HG03025 (cell line): ENCODE measurements at regions not wholly inside any gene's neighbourhood (a gene's known extent, or its start where the extent isn't known, plus 50 kb on each side); places are given as distances from the start of the nearest gene placed in this dataset.
A peak's percentile ranks its signal among the peaks of the same experiment; 100 is the strongest.

Source experiments
- ATAC-seq: cut with Tn5 transposase; IDR thresholded peaks from one replicate; pipeline ENCODE4 v1.9.1; 2021; ENCODE audit warnings: mild to moderate bottlenecking, moderate library complexity; ENCODE audit not compliant: unreplicated experiment, low FRiP score

- ATAC-seq = no peak
Observed at GRCh38 chr20:50284811-50285375, 94.3 kb downstream of the CEBPB start.

DNA sequence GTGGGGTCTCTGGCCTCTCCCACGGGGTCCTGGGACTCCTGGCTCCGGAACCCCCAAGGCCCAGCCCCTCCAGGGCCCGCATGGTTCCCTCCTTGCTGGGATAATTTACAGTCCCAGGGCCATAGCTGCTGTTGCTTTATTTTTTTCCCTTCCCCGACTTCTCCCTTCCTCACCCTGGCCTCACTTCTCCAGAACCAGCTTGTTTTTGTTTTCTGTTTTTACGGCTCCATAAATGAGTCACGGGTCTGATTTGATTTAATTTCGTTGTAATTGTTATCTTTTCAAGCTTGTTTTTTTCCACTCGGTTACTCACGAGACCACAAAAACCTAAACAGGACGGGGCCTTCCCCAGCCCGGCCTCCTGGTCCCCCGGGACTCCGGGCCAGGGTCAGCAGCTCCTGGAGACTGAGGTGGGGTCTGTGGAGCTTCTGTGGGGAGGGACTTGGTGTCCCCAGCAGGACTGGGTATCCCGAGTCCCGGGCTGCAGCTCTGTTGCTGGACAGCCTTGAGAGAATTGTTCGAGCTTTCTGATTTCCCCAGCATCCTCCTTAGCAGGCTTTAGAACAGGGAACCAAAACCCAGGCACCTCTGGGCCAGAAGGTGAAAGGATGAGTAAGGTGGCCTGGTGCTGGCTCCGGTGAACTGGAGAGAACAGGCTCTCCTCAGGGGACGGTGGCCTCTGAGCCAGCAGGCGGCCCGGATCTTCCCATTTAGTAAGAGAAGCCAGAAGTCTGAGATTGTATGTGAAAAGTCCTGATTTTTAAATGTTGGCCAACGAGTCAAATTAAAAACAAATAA lies 94.9 kb downstream of the CEBPB start:
- peak; percentile 69 for ATAC-seq

- peak; percentile 44 for ATAC-seq
Observed at GRCh38 chr20:50286174-50286511, 95.5 kb downstream of the CEBPB start.

GRCh38 chr20:50286609-50287008 lies 96.0 kb downstream of the CEBPB start:
- no peak for ATAC-seq

DNA sequence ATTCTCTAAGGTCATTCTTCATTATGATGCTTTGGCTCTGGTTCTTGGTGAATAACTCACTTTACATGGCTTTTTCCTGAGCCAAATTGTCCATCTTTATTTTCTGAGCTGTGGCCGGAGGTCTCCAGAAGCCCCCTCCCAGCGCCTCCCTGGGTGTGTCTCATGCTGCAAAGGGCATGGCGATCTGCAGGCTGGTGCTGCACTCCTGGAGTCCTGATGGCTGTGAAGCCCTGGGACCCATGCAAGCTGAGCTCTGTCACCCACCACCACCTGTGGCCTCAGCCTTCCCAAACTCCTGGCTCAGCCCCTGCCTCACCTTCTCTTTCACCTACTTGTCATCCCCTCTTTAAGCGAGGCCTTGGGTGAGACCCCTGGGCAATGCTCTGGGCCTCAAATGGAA lies 96.9 kb downstream of the CEBPB start:
- ATAC-seq = no peak

GRCh38 chr20:50288128-50288623 lies 97.5 kb downstream of the CEBPB start:
- no peak for ATAC-seq

GRCh38 chr20:50289581-50289980 lies 99.0 kb downstream of the CEBPB start:
- ATAC-seq = no peak

- ATAC-seq = no peak
Observed at GRCh38 chr20:50290112-50290511, 99.5 kb downstream of the CEBPB start.

GRCh38 chr20:50290808-50291207 lies 100.2 kb downstream of the CEBPB start:
- no peak for ATAC-seq

DNA sequence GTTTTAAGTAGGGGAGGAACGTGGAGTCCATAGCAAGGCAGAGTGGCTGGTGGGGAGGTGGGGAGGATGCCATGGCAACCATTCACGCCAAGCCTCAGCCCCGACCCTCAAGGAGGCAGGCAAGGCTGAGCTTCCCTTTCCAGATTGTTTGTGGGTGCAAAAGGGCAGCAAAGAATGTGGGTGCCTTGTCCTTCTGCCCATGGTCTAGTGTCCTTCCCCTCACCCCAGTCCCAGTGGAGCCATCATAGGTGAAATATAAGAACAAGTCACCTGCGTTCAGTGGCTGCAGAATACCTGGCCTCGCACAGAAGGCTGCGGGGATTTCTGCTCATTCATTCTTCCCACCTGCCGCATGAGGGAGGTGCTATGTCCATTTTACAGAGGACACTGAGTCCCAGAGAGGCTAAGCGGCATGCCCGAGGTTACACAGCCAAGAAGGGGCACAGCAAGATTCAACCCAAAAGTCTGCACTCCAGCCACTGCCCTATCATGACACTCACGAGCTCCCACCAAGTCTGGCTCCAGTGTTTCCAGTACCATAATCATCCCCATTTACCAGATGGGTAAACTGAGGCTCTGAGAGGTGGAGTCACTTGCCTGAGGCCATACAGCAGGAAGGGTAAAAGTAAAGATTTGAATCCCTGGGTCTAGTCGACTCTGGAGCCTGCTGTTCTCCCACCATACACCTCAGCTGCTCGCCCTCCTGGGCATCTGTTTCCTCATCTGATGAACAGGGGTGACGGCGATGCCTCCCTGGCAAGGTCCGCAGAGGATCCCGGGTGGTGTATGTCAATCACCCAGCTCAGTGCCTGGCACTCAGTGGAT lies 100.8 kb downstream of the CEBPB start:
- ATAC-seq = no peak

GRCh38 chr20:50292079-50292590 lies 101.5 kb downstream of the CEBPB start:
- no peak for ATAC-seq

DNA sequence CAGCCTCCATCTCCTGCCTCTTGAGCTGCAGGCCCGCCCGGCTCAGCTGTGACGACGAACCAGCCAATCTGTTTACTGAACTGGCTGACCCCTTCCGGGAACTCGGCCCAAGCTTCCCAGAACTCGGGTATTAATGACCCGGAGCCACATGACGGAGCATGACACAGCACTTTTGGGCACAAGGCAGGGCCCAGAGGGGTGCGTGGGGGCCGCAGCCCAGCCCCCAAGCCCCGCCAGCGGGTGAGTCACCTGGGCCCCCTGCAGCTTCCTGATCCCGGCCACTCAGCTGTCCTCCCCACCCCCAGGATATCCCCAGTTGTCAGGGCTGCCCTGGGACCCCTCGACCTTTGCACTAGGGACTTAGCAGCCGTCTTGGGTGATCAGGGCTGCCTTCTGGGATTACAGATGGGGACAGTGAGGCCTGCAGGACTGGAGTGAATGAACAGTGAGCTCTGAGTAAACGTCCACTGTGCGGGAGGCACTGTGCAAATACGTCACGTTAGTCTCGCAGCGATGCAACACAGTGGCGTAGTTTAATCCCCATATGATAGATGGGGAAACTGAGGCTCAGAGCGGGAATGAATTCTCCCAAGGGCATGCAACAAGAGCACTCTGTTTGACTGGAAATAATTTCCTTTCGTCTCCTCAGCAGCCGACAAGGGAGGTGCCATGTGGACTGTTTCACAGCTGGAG lies 102.1 kb downstream of the CEBPB start:
- ATAC-seq = no peak

DNA sequence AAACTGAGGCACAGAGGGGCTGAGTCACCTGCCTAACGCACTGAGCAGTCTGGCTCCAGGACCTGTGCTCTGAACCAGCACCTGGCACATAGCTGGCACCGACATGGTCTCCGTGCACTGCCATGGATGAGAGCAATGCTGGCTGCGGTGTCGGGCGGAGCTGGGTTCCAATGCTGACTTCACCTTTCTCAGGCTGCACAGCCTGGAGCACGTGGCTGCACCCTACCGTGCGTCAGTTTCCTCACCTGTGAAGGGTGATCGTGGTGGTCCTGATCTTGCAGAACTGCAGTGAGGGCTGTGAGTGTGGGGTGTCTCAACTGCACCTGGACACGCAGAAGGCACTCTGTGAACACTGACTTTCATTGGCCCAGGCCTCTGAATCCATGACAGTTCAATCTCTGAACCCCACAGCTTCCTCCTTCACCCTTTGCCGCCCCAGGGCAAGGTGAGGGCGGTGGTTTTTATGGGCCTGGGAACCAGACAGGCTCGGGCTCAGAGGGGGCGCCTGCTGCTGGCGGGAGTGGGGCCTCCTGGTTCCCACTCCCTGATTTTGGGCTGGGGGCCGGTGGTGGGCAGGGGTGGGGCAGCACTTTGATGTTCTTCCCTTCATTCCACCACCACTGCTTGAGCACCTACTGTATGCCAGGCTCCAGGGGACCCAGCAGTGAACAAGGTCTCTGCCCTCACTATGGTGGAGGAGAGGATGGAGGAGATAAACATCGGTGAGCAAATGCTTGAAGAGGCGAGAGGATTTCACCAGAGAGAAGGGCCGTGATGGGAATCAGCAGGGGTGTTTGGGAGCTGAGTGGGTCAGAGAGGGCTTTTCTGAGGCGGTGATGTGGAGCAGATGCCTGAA lies 102.9 kb downstream of the CEBPB start:
- ATAC-seq = no peak

DNA sequence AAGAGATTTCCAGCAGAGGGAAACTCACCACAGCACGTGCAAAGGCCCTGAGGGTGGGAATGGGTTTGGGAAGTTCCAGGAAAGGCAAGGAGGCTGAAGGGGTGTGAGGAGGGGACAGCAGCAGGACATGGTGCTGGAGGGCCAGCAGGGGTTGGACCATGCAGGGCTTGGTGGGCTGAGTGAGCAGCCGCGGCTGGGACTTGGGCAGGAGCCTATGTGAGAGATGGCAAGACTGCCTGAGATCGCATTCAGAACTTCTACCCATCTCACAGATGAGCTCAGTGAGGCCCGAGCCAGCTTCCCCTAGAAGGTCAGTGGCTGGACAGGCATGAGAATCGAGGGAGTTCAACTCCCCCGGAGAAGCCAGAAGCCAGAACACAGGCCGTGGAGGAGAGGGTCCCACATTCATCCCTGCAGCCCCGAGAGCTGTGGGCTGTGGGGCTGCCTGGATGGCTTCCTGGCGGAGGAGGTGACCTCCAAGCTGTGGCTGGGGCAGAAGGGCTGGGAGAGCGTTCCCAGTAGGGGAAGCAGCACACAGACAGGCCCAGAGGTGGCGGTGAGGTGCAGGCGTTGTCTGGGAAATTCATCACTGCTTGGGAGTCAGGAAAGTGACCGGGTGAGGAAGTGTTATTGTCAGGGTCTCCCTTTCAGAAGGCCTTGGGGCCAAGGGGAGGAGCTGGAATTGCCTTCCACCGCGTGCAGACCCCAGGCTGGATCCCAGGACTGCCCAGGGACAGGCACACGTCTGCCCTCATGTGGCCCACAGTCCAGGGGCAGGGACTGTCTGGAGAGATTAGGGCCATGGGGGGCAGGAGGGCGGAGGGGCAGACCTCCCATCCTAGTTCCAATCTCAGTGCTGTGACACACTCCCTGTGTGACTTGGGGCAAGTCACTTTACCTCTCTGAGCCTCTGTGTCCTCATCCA lies 103.8 kb downstream of the CEBPB start:
- ATAC-seq = no peak

DNA sequence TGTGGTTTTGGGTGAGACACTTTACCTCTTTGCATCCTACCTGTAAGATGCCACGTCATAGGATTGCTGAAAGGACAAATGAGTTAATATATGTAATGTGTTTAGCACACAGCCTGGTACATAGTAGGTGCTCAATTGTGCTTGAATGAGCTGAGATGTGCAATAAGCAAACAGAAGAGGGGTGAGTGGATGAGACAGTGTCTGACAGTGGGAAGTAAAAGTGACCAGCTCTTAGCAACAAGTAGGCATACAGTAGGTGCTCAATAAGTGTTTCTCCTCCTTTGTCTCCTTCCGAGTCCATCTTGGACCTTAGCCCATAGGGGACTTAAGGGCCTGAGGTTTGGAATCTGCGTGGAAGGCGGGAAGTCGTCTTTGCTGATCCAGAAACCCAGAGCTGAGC lies 104.7 kb downstream of the CEBPB start:
- ATAC-seq = no peak

DNA sequence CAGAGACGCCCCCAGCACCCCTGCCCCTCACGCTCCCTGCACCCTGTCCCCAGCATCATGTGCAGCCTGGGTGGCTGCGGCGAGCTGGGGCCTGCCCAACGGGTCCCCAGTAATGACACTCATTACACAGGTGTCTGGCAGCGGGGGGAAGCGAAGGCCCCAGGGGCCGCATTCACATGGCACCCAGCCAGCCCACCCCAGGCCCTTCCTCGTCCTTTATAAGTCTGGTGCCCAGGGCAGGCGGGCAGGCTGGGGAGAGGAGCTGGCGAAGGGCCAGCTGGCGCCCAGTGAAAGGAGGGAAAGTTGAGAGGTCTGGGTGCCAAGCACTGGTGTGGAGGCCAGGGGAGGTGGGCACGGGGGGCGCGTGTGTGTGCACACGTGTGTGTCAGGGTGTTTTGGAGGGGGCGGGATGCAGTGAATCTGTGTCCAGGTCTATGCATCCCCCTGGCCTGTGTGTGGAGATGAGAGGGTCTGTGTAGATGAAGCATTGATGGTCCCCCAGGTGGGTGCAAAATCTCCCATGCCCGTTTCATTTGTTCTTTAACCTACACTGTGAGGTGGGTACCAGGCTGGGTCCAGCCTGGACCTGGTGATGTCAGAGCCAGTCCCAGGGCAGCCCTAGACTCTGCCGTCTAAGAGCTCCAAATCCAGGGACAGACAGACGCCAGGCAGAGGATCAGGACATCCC lies 105.3 kb downstream of the CEBPB start:
- ATAC-seq = no peak

- ATAC-seq = no peak
Observed at GRCh38 chr20:50296450-50297375, 106.1 kb downstream of the CEBPB start.
